A549 (cell line): ENCODE measurements at regions not wholly inside any gene's neighbourhood (a gene's known extent, or its start where the extent isn't known, plus 50 kb on each side); places are given as distances from the start of the nearest gene placed in this dataset.

ENCODE experiments used
- ATAC-seq, 2 experiments: fragments of 200-7000 bp in 1 of 2; fragments of >200 bp in 1 of 2; cut with Nextera tagmentation in 1 of 2; cut with Tn5 transposase in 1 of 2; 3 replicates each; pipeline versions ENCODE4 v1.8.0 to v1.9.1; 2018 to 2020; ENCODE audit warnings: mild to moderate bottlenecking in 1 of 2, moderate library complexity in 1 of 2
- CTCF ChIA-PET: fragments of 300-600 bp; sonication (Branson Sonifier 250); formaldehyde crosslinking; extraction: SDS; loops from one replicate; lab custom pipeline; 2021; ENCODE audit warnings: antibody characterized with exemption, inconsistent platforms; lab: Yijun Ruan, JAX
- POLR2A ChIA-PET: fragments of 350-600 bp; formaldehyde crosslinking; extraction: SDS; loops from one replicate; lab custom pipeline; 2021; ENCODE audit warnings: antibody characterized with exemption, inconsistent platforms; lab: Yijun Ruan, JAX
- DNase-seq, 2 experiments: peaks; one replicate each; pipeline versions ENCODE4 v3.0.0 to v3.0.0-alpha.2; 2011 to 2016; ENCODE audit warnings: low read depth in 1 of 2, low spot score in 1 of 2
- FAIRE-seq: peaks from 2 replicates; lab custom pipeline; 2011; peaks lifted over from hg19 to GRCh38; lab: Jason Lieb, UNC
- H3K27ac ChIP-seq, 2 experiments: fragments of >200 bp; sonication (Bioruptor Twin); formaldehyde crosslinking; 3 replicates each; pipeline ENCODE4 v1.5.1; 2016 to 2017
- H3K4me1 ChIP-seq: fragments of >200 bp; sonication (Bioruptor Twin); formaldehyde crosslinking; 3 replicates; pipeline ENCODE4 v1.6.1; 2016
- H3K4me2 ChIP-seq: fragments of >200 bp; sonication (Bioruptor Twin); formaldehyde crosslinking; 3 replicates; pipeline ENCODE4 v1.6.1; 2016
- H3K4me3 ChIP-seq: fragments of >200 bp; sonication (Bioruptor Twin); formaldehyde crosslinking; 3 replicates; pipeline ENCODE4 v1.5.1; 2016
- H3K9me3 ChIP-seq: fragments of >200 bp; sonication (Bioruptor Twin); formaldehyde crosslinking; 3 replicates; pipeline ENCODE4 v1.6.1; 2016
- BHLHE40 ChIP-seq: IDR thresholded peaks from 2 replicates; pipeline ENCODE4 v1.6.1; 2012; ENCODE audit warnings: low read depth, low read length, inconsistent platforms
- CEBPB ChIP-seq, 2 experiments: fragments of >200 bp in 1 of 2; sonication (Bioruptor Twin) in 1 of 2; formaldehyde crosslinking in 1 of 2; IDR thresholded peaks; 2 replicates each; pipeline ENCODE4 v1.6.1; 2012 to 2016
- CHD4 ChIP-seq: fragments of 200-600 bp; sonication (generic); IDR thresholded peaks from 2 replicates; pipeline ENCODE4 v1.6.1; 2016; ENCODE audit warnings: antibody characterized with exemption, mild to moderate bottlenecking, borderline replicate concordance
- ELK1 ChIP-seq: fragments of 150-350 bp; IDR thresholded peaks from 2 replicates; pipeline ENCODE4 v1.6.1; 2014; ENCODE audit warnings: low read depth, mild to moderate bottlenecking, low read length
- EP300 ChIP-seq, 2 experiments: fragments of >200 bp; sonication (Bioruptor Twin); formaldehyde crosslinking; IDR thresholded peaks; 2 replicates in 1 of 2; 3 replicates in 1 of 2; pipeline ENCODE4 v1.6.1; 2016 to 2017
- HDAC2 ChIP-seq: fragments of 200-600 bp; sonication (generic); IDR thresholded peaks from 2 replicates; pipeline ENCODE4 v1.6.1; 2016
- HOXA7 ChIP-seq: fragments of 250-450 bp; sonication (Bioruptor Pico); IDR thresholded peaks from 2 replicates; pipeline ENCODE4 v1.5.0; 2020; ENCODE audit warnings: mild to moderate bottlenecking, moderate library complexity
- MAX ChIP-seq: IDR thresholded peaks from 2 replicates; pipeline ENCODE4 v1.6.1; 2012
- MAZ ChIP-seq: fragments of 150-350 bp; IDR thresholded peaks from 2 replicates; pipeline ENCODE4 v1.6.1; 2014; ENCODE audit warnings: antibody characterized with exemption, low read depth, low read length, borderline replicate concordance
- MYC ChIP-seq: IDR thresholded peaks from 2 replicates; pipeline ENCODE4 v1.6.1; 2012; ENCODE audit warnings: mild to moderate bottlenecking, inconsistent platforms, low read length, improper control_type of control experiment, borderline replicate concordance
- PHF8 ChIP-seq: fragments of 200-600 bp; sonication (generic); IDR thresholded peaks from 2 replicates; pipeline ENCODE4 v1.6.1; 2016; ENCODE audit warnings: low read depth, mild to moderate bottlenecking, antibody characterized with exemption, moderate library complexity, borderline replicate concordance
- POLR2A ChIP-seq: IDR thresholded peaks from 2 replicates; pipeline ENCODE4 v1.6.1; 2012; ENCODE audit warnings: mild to moderate bottlenecking, low read length
- RAD21 ChIP-seq, 2 experiments: fragments of >200 bp in 1 of 2; sonication (Bioruptor Twin) in 1 of 2; formaldehyde crosslinking in 1 of 2; IDR thresholded peaks in 1 of 2; conservative IDR thresholded peaks in 1 of 2; 2 replicates in 1 of 2; 3 replicates in 1 of 2; pipeline ENCODE4 v1.6.1; 2012 to 2018; ENCODE audit warnings: inconsistent platforms in 1 of 2
- RFX5 ChIP-seq: fragments of 450-650 bp; IDR thresholded peaks from 2 replicates; pipeline ENCODE4 v1.7.1; 2014; ENCODE audit warnings: antibody characterized with exemption, mild to moderate bottlenecking, moderate library complexity
- SREBF2 ChIP-seq: fragments of 450-650 bp; IDR thresholded peaks from 2 replicates; pipeline ENCODE4 v1.6.1; 2014; ENCODE audit warnings: mild to moderate bottlenecking, moderate library complexity
- TP53 ChIP-seq: fragments of 250-450 bp; sonication (Bioruptor Pico); IDR thresholded peaks from 2 replicates; pipeline ENCODE4 v1.5.0; 2021; ENCODE audit warnings: mild to moderate bottlenecking, moderate library complexity
- ZFP36 ChIP-seq: fragments of 450-650 bp; IDR thresholded peaks from 2 replicates; pipeline ENCODE4 v1.6.1; 2014; ENCODE audit warnings: borderline replicate concordance; ENCODE audit not compliant: partially characterized antibody
- ZSCAN20 ChIP-seq: fragments of 250-450 bp; sonication (Bioruptor Pico); IDR thresholded peaks from 2 replicates; pipeline ENCODE4 v1.8.0; 2022; ENCODE audit warnings: mild to moderate bottlenecking, moderate library complexity
- WGBS: methylation state at CpG from one replicate; pipeline ENCODE4 v1.1.6; 2017; ENCODE audit errors: missing lambda C conversion rate; 5-methylcytosine and 5-hydroxymethylcytosine counted together
- TF ChIP-seq, protein P1 (sequence below): fragments of 250-450 bp; sonication (Bioruptor Pico); IDR thresholded peaks from 2 replicates; pipeline ENCODE4 v1.5.0; 2020; ENCODE audit warnings: low read depth, mild to moderate bottlenecking, moderate library complexity
- TF ChIP-seq, protein P2 (sequence below): IDR thresholded peaks from 2 replicates; pipeline ENCODE4 v1.6.1; 2012
- TF ChIP-seq, protein P3 (sequence below): fragments of 250-450 bp; sonication (Bioruptor Pico); IDR thresholded peaks from 2 replicates; pipeline ENCODE4 v1.5.0; 2021; ENCODE audit warnings: mild to moderate bottlenecking, moderate library complexity, borderline replicate concordance

DNA sequence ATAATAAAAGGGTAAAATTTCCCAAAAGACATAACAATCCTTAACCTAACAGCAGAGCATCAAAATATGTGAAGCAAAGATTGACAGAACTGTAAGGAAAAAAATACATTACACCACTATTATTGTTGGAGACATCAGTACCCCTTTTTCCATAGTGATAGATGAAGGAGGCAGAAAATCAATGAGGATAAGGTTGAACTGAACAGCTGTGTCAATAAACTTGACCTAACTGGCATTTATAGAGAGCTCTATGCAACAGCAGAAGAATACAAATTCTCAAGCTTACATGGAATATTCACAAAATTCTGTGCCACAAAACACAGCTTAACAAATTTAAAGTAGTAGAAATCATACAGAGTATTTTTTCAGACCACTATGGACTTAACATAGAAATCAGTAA, 195.0 kb upstream of the ELAC2 start (continued):
- TF ChIP-seq, protein P1, sequence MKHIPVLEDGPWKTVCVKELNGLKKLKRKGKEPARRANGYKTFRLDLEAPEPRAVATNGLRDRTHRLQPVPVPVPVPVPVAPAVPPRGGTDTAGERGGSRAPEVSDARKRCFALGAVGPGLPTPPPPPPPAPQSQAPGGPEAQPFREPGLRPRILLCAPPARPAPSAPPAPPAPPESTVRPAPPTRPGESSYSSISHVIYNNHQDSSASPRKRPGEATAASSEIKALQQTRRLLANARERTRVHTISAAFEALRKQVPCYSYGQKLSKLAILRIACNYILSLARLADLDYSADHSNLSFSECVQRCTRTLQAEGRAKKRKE, result no peak
- no peak for TF ChIP-seq ZSCAN20 (CRISPR knock-in tag)
- TF ChIP-seq HDAC2, result no peak
- no peak for TF ChIP-seq ZFP36
- no peak for TF ChIP-seq MYC
- TF ChIP-seq ELK1, result no peak
- TF ChIP-seq TP53, result no peak

- ChIA-PET CTCF (no interaction called here), POLR2A (no interaction called here)
- Histone ChIP-seq H3K4me2 (no peak overlapping the region), H3K4me1 (no peaks in the 10 kb centered on the region), H3K27ac (no peak overlapping the region), H3K4me3 (no peak overlapping the region), H3K9me3 (no peaks in the 10 kb centered on the region)
- TF ChIP-seq HOXA7 (CRISPR knock-in tag) (no peak), ELK1 (no peak), SREBF2 (no peak), EP300 (IDR thresholded peaks at IDR 0.05) (no peak), RFX5 (no peak), BHLHE40 (no peak), MAZ (no peak), CHD4 (no peak)
- TF ChIP-seq, protein P1, result no peak
- TF ChIP-seq, protein P2, sequence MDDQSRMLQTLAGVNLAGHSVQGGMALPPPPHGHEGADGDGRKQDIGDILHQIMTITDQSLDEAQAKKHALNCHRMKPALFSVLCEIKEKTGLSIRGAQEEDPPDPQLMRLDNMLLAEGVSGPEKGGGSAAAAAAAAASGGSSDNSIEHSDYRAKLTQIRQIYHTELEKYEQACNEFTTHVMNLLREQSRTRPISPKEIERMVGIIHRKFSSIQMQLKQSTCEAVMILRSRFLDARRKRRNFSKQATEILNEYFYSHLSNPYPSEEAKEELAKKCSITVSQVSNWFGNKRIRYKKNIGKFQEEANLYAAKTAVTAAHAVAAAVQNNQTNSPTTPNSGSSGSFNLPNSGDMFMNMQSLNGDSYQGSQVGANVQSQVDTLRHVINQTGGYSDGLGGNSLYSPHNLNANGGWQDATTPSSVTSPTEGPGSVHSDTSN, result no peak
- no peak for ATAC-seq
- 8% methylated on average over 3 of the region's 3 CpGs for WGBS
- no peak for FAIRE-seq
- no peak for DNase-seq
Measured at GRCh38 chr17:13209081-13209480, 191.3 kb upstream of the ELAC2 start.

GRCh38 chr17:13204607-13205237, 186.9 kb upstream of the ELAC2 start:
- no peak overlapping the region for H3K4me2 ChIP-seq
- H3K9me3 ChIP-seq, result no peaks in the 10 kb centered on the region; the same call in 2 of the 3 replicates
- no peak overlapping the region for H3K4me3 ChIP-seq
- ChIA-PET POLR2A (no interaction called here), CTCF (no interaction called here)
- H3K27ac ChIP-seq, result no peak overlapping the region
- no peak for FAIRE-seq
- 12% methylated on average over 8 of the region's 8 CpGs for WGBS
- TF ChIP-seq ZFP36 (no peak), EP300 (IDR thresholded peaks at IDR 0.05) (no peak), POLR2A (no peak), RAD21 (conservative IDR thresholded peaks at IDR 0.05 in 1 of 2, IDR thresholded peaks at IDR 0.05 in 1 of 2) (no peak), MAX (no peak), PHF8 (no peak), CEBPB (IDR thresholded peaks at IDR 0.05) (no peak)
- TF ChIP-seq, protein P3, sequence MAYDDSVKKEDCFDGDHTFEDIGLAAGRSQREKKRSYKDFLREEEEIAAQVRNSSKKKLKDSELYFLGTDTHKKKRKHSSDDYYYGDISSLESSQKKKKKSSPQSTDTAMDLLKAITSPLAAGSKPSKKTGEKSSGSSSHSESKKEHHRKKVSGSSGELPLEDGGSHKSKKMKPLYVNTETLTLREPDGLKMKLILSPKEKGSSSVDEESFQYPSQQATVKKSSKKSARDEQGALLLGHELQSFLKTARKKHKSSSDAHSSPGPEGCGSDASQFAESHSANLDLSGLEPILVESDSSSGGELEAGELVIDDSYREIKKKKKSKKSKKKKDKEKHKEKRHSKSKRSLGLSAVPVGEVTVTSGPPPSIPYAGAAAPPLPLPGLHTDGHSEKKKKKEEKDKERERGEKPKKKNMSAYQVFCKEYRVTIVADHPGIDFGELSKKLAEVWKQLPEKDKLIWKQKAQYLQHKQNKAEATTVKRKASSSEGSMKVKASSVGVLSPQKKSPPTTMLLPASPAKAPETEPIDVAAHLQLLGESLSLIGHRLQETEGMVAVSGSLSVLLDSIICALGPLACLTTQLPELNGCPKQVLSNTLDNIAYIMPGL (CRISPR knock-in tag), result no peak
- no peak for DNase-seq
- no peaks in the 10 kb centered on the region for H3K4me1 ChIP-seq
- ATAC-seq, result no peak
